H9 (cell line): ENCODE measurements at regions not wholly inside any gene's neighbourhood (a gene's known extent, or its start where the extent isn't known, plus 50 kb on each side); places are given as distances from the start of the nearest gene placed in this dataset.

Source experiments
- DNase-seq: peaks from one replicate; pipeline ENCODE4 v3.0.0-alpha.2; 2017
- H2AFZ ChIP-seq: one replicate; pipeline ENCODE4 v1.6.1; 2013; ENCODE audit warnings: mild to moderate bottlenecking, low read length, control low read depth, moderate library complexity
- H2AK5ac ChIP-seq: 2 replicates; pipeline ENCODE4 v1.6.1; 2013; ENCODE audit warnings: low read length, control low read depth, mixed read lengths; ENCODE audit not compliant: insufficient read length
- H2BK120ac ChIP-seq: one replicate; pipeline ENCODE4 v1.6.1; 2013; ENCODE audit warnings: low read depth, mild to moderate bottlenecking, low read length, control low read depth, inconsistent platforms; ENCODE audit not compliant: poor library complexity, severe bottlenecking
- H2BK12ac ChIP-seq: 2 replicates; pipeline ENCODE4 v1.6.1; 2013; ENCODE audit warnings: low read length, control low read depth, mixed read lengths, low read depth; ENCODE audit not compliant: insufficient read length
- H2BK15ac ChIP-seq: 2 replicates; pipeline ENCODE4 v1.6.1; 2013; ENCODE audit warnings: low read depth, low read length, control low read depth
- H2BK20ac ChIP-seq: one replicate; pipeline ENCODE4 v1.6.1; 2013; ENCODE audit warnings: low read depth, mild to moderate bottlenecking, low read length, control low read depth, inconsistent platforms; ENCODE audit not compliant: poor library complexity, severe bottlenecking
- H2BK5ac ChIP-seq: 2 replicates; pipeline ENCODE4 v1.6.1; 2013; ENCODE audit warnings: low read length, control low read depth, mixed read lengths; ENCODE audit not compliant: insufficient read length
- H3K14ac ChIP-seq: 2 replicates; pipeline ENCODE4 v1.6.1; 2013; ENCODE audit warnings: low read length, control low read depth; ENCODE audit not compliant: insufficient read depth
- H3K18ac ChIP-seq: 2 replicates; pipeline ENCODE4 v1.6.1; 2013; ENCODE audit warnings: low read depth, mild to moderate bottlenecking, mixed read lengths, low read length, control low read depth; ENCODE audit not compliant: insufficient read length
- H3K23ac ChIP-seq: 2 replicates; pipeline ENCODE4 v1.6.1; 2013; ENCODE audit warnings: low read length, control low read depth, mixed read lengths, low read depth; ENCODE audit not compliant: insufficient read length
- H3K23me2 ChIP-seq: 2 replicates; pipeline ENCODE4 v1.6.1; 2013; ENCODE audit warnings: low read depth, mild to moderate bottlenecking, mixed read lengths, low read length, control low read depth; ENCODE audit not compliant: insufficient read length, poor library complexity, severe bottlenecking
- H3K27ac ChIP-seq: 2 replicates; pipeline ENCODE4 v1.5.1; 2013; ENCODE audit warnings: low read length, control low read depth, mixed read lengths, low read depth; ENCODE audit not compliant: insufficient read length
- H3K27me3 ChIP-seq: 2 replicates; pipeline ENCODE4 v1.6.1; 2013; ENCODE audit warnings: low read length, control low read depth, inconsistent platforms; ENCODE audit not compliant: insufficient read depth
- H3K4ac ChIP-seq: 2 replicates; pipeline ENCODE4 v1.6.1; 2013; ENCODE audit warnings: low read depth, mild to moderate bottlenecking, control low read depth, inconsistent platforms, low read length, moderate library complexity
- H3K4me1 ChIP-seq: 2 replicates; pipeline ENCODE4 v1.6.1; 2013; ENCODE audit warnings: low read length, control low read depth, inconsistent platforms; ENCODE audit not compliant: insufficient read depth
- H3K4me2 ChIP-seq: 2 replicates; pipeline ENCODE4 v1.6.1; 2013; ENCODE audit warnings: low read length, control low read depth, mixed read lengths; ENCODE audit not compliant: insufficient read length, insufficient read depth
- H3K56ac ChIP-seq: 2 replicates; pipeline ENCODE4 v1.6.1; 2013; ENCODE audit warnings: low read depth, mild to moderate bottlenecking, mixed read lengths, low read length, control low read depth; ENCODE audit not compliant: insufficient read length
- H3K79me1 ChIP-seq: 2 replicates; pipeline ENCODE4 v1.6.1; 2013; ENCODE audit warnings: low read depth, mild to moderate bottlenecking, moderate library complexity, low read length, control low read depth, inconsistent platforms; ENCODE audit not compliant: insufficient read depth, poor library complexity, severe bottlenecking
- H3K79me2 ChIP-seq: 2 replicates; pipeline ENCODE4 v1.6.1; 2013; ENCODE audit warnings: low read length, control low read depth, inconsistent platforms; ENCODE audit not compliant: insufficient read depth
- H3K9ac ChIP-seq: 2 replicates; pipeline ENCODE4 v1.6.1; 2013; ENCODE audit warnings: low read length, control low read depth, mixed read lengths; ENCODE audit not compliant: insufficient read length; ENCODE audit errors: extremely low read depth
- H3K9me3 ChIP-seq: one replicate; pipeline ENCODE4 v1.6.1; 2013; ENCODE audit warnings: low read depth, low read length, inconsistent platforms; ENCODE audit not compliant: control insufficient read depth
- H3T11ph ChIP-seq: one replicate; pipeline ENCODE4 v1.6.1; 2013; ENCODE audit warnings: mild to moderate bottlenecking, low read length, control low read depth, inconsistent platforms
- H4K20me1 ChIP-seq: one replicate; pipeline ENCODE4 v1.6.1; 2013; ENCODE audit not compliant: control insufficient read depth, insufficient read length, insufficient read depth
- H4K5ac ChIP-seq: 2 replicates; pipeline ENCODE4 v1.6.1; 2013; ENCODE audit warnings: low read depth, mild to moderate bottlenecking, mixed read lengths, low read length, control low read depth; ENCODE audit not compliant: insufficient read length
- H4K8ac ChIP-seq: replicated peaks from 2 replicates; pipeline ENCODE4 v1.6.1; 2013; ENCODE audit warnings: low read length, control low read depth, mixed read lengths, low read depth; ENCODE audit not compliant: insufficient read length
- H4K91ac ChIP-seq: 2 replicates; pipeline ENCODE4 v1.6.1; 2013; ENCODE audit warnings: low read depth, mild to moderate bottlenecking, moderate library complexity, mixed read lengths, low read length, control low read depth; ENCODE audit not compliant: insufficient read length
- H3K27ac Mint-ChIP-seq, 3 experiments: 2 replicates in 2 of 3; 3 replicates in 1 of 3; pipeline ENCODE4 v1.8.0; 2020 to 2021; ENCODE audit warnings: mixed read lengths in 3 of 3, mild to moderate bottlenecking in 1 of 3, moderate library complexity in 1 of 3
- H3K27me3 Mint-ChIP-seq: 2 replicates; pipeline ENCODE4 v1.8.0; 2021; ENCODE audit warnings: low read depth, mild to moderate bottlenecking, moderate library complexity, mixed read lengths
- H3K36me3 Mint-ChIP-seq, 3 experiments: 2 replicates in 2 of 3; 3 replicates in 1 of 3; pipeline ENCODE4 v1.8.0; 2020 to 2021; ENCODE audit warnings: low read depth in 3 of 3, mixed read lengths in 3 of 3; ENCODE audit not compliant: insufficient read depth in 1 of 3
- H3K4me1 Mint-ChIP-seq, 2 experiments: 2 replicates each; pipeline ENCODE4 v1.8.0; 2020; ENCODE audit warnings: mixed read lengths in 2 of 2
- H3K4me3 Mint-ChIP-seq, 2 experiments: 2 replicates in 1 of 2; 3 replicates in 1 of 2; pipeline ENCODE4 v1.8.0; 2020 to 2021; ENCODE audit warnings: mild to moderate bottlenecking in 2 of 2, mixed read lengths in 2 of 2, moderate library complexity in 1 of 2
- H3K9me3 Mint-ChIP-seq, 2 experiments: 2 replicates in 1 of 2; 3 replicates in 1 of 2; pipeline ENCODE4 v1.8.0; 2020; ENCODE audit warnings: mild to moderate bottlenecking in 2 of 2, mixed read lengths in 2 of 2, moderate library complexity in 1 of 2
- CTCF ChIP-seq: fragments of 200-600 bp; sonication (generic); conservative IDR thresholded peaks from 3 replicates; pipeline ENCODE4 v1.8.0; 2021; ENCODE audit warnings: antibody characterized with exemption, mild to moderate bottlenecking
- WGBS: extraction: QIAGEN DNeasy Blood & Tissue Kit; methylation state at CpG from one replicate; pipeline ENCODE4 v1.1.7; 2013; ENCODE audit warnings: missing lambda C conversion rate, low lambda C conversion rate, mixed read lengths; ENCODE audit not compliant: insufficient read length; ENCODE audit errors: extremely low coverage; 5-methylcytosine and 5-hydroxymethylcytosine counted together

GRCh38 chr2:160974803-160975202 lies 185.4 kb upstream of the TANK start:
- no peaks in the 10 kb centered on the region for H3K79me2 ChIP-seq
- WGBS, result no CpG with 5 or more reads among the region's 4 CpGs
- no peak for DNase-seq
- no peaks in the 10 kb centered on the region for H3K4me1 ChIP-seq
- no peak overlapping the region for H3T11ph ChIP-seq
- no peak overlapping the region for H2AK5ac ChIP-seq
- H3K27me3 Mint-ChIP-seq, result no peaks in the 10 kb centered on the region
- no peak overlapping the region for H4K5ac ChIP-seq
- peaks cover 0 to 20% (median 0%) of the 10 kb centered on the region in 3 experiments; a peak in 2 of 7 replicates for H3K36me3 Mint-ChIP-seq
- H4K8ac ChIP-seq, result no peak overlapping the region
- peaks cover 2 to 14% of the 10 kb centered on the region in 2 experiments; a peak in 3 of 5 replicates for H3K9me3 Mint-ChIP-seq
- H2BK12ac ChIP-seq, result no peak overlapping the region
- TF ChIP-seq CTCF, result no peak
- no peak overlapping the region for H3K4me3 Mint-ChIP-seq
- no peak overlapping the region for H3K4me2 ChIP-seq
- no peak overlapping the region for H3K27ac Mint-ChIP-seq
- H4K20me1 ChIP-seq, result no peaks in the 10 kb centered on the region
- H3K27ac ChIP-seq, result no peak overlapping the region
- no peaks in the 10 kb centered on the region for H3K23me2 ChIP-seq
- H3K18ac ChIP-seq, result no peak overlapping the region
- no peak overlapping the region for H2BK15ac ChIP-seq
- H3K23ac ChIP-seq, result no peak overlapping the region
- H2BK20ac ChIP-seq, result no peak overlapping the region
- peaks cover 2 to 5% of the 10 kb centered on the region in 2 experiments; a peak in 2 of 4 replicates for H3K4me1 Mint-ChIP-seq
- no peak overlapping the region for H3K4ac ChIP-seq
- H3K79me1 ChIP-seq, result no peaks in the 10 kb centered on the region
- H2BK120ac ChIP-seq, result no peak overlapping the region
- H3K9ac ChIP-seq, result no peak overlapping the region
- H3K27me3 ChIP-seq, result no peaks in the 10 kb centered on the region
- H4K91ac ChIP-seq, result no peak overlapping the region
- no peak overlapping the region for H3K14ac ChIP-seq
- H3K9me3 ChIP-seq, result no peaks in the 10 kb centered on the region
- no peak overlapping the region for H3K56ac ChIP-seq
- no peak overlapping the region for H2AFZ ChIP-seq
- H2BK5ac ChIP-seq, result no peak overlapping the region
